ENCODE measurements at regions not wholly inside any gene's neighbourhood (a gene's known extent, or its start where the extent isn't known, plus 50 kb on each side); places are given as distances from the start of the nearest gene placed in this dataset.
A peak's percentile ranks its signal among the peaks of the same experiment; 100 is the strongest.
"Not testable (repeated sequence)": the region's sequence is repeated elsewhere in the genome, so short reads cannot be mapped to it uniquely, and the experiment has no call there.

GRCh38 chr15:92804610-92804936 lies 95.6 kb upstream of the CHD2 start:
- DNase-seq (ENCODE audit: low spot score), result not testable (repeated sequence)

GRCh38 chr15:92805080-92805690 lies 94.9 kb upstream of the CHD2 start:
- no peak for DNase-seq (ENCODE audit: low spot score)

GRCh38 chr15:92806171-92806570 lies 94.0 kb upstream of the CHD2 start:
- not testable (repeated sequence) for DNase-seq (ENCODE audit: low spot score)

- DNase-seq (ENCODE audit: low spot score), result no peak
These were observed 93.4 kb upstream of the CHD2 start for GRCh38 chr15:92806763-92807162.

- no peak for DNase-seq (ENCODE audit: low spot score)
These were observed 92.1 kb upstream of the CHD2 start for GRCh38 chr15:92807971-92808571.

- peak; percentile 58 for DNase-seq (ENCODE audit: low spot score)
These were observed 91.5 kb upstream of the CHD2 start for GRCh38 chr15:92808598-92809063.

- DNase-seq (ENCODE audit: low spot score), result peak; percentile 95
These were observed 90.9 kb upstream of the CHD2 start for GRCh38 chr15:92809064-92809879.

- DNase-seq (ENCODE audit: low spot score), result no peak
These were observed 90.2 kb upstream of the CHD2 start for GRCh38 chr15:92809880-92810361.

- DNase-seq (ENCODE audit: low spot score), result peak; percentile 34
These were observed 89.5 kb upstream of the CHD2 start for GRCh38 chr15:92810418-92811138.

GRCh38 chr15:92811148-92811913 lies 88.8 kb upstream of the CHD2 start:
- no peak for DNase-seq (ENCODE audit: low spot score)

- no peak for DNase-seq (ENCODE audit: low spot score)
These were observed 87.9 kb upstream of the CHD2 start for GRCh38 chr15:92812271-92812670.

GRCh38 chr15:92813485-92813884 lies 86.6 kb upstream of the CHD2 start:
- no peak for DNase-seq (ENCODE audit: low spot score)

GRCh38 chr15:92817339-92817886 lies 82.7 kb upstream of the CHD2 start:
- no peak for DNase-seq (ENCODE audit: low spot score)

- DNase-seq (ENCODE audit: low spot score), result no peak
These were observed 81.4 kb upstream of the CHD2 start for GRCh38 chr15:92818651-92819277.

GRCh38 chr15:92819278-92820235 lies 80.6 kb upstream of the CHD2 start:
- no peak for DNase-seq (ENCODE audit: low spot score)

- peak; percentile 99 for DNase-seq (ENCODE audit: low spot score)
These were observed 79.7 kb upstream of the CHD2 start for GRCh38 chr15:92820236-92821021.

GRCh38 chr15:92821491-92822116 lies 78.5 kb upstream of the CHD2 start:
- no peak for DNase-seq (ENCODE audit: low spot score)
